ENCODE measurements at regions not wholly inside any gene's neighbourhood (a gene's known extent, or its start where the extent isn't known, plus 50 kb on each side); places are given as distances from the start of the nearest gene placed in this dataset.

GRCh38 chr7:131606346-131607290 lies 50.2 kb upstream of the PODXL start:
- TF ChIP-seq CTCF (IDR thresholded peaks at IDR 0.05; ENCODE audit: borderline replicate concordance, extremely low read depth, low read length, poor library complexity, severe bottlenecking) (no peak), EZH2 (IDR thresholded peaks at IDR 0.05; ENCODE audit: borderline replicate concordance, low read depth, low read length, severe bottlenecking) (no peak)
